ENCODE measurements at regions not wholly inside any gene's neighbourhood (a gene's known extent, or its start where the extent isn't known, plus 50 kb on each side); places are given as distances from the start of the nearest gene placed in this dataset.

GRCh38 chr6:93828553-93828952, 409.2 kb upstream of the EPHA7 start:
- Histone ChIP-seq H2AFZ (ENCODE audit: insufficient read depth, low read depth, low read length, poor library complexity, severe bottlenecking) (no peak overlapping the region), H3K9me3 (ENCODE audit: control extremely low read depth in 1 of 3, control insufficient read depth in 2 of 3, insufficient read depth in 1 of 3, low read length in 2 of 3) (peaks cover 0 to 4% (median 0%) of the 10 kb centered on the region in 3 donors), H3K9ac (ENCODE audit: low read length) (no peak overlapping the region), H3K4me3 (ENCODE audit: control extremely low read depth in 1 of 5, extremely low read depth in 1 of 5, insufficient read depth in 1 of 5, low read depth in 2 of 5, low read length in 4 of 5) (no peak overlapping the region), H3K36me3 (replicated peaks in 1 of 2; ENCODE audit: control extremely low read depth in 1 of 2, control insufficient read depth in 1 of 2, extremely low read depth in 1 of 2, insufficient read depth in 2 of 2, low read length in 1 of 2) (no peaks in the 10 kb centered on the region), H3K27ac (ENCODE audit: low read length in 2 of 2) (no peak overlapping the region), H3K27me3 (replicated peaks in 1 of 4; ENCODE audit: control extremely low read depth in 1 of 4, control insufficient read depth in 3 of 4, insufficient read depth in 4 of 4, low read length in 3 of 4) (no peaks in the 10 kb centered on the region), H3K4me2 (replicated peaks; ENCODE audit: low read depth, low read length, poor library complexity, severe bottlenecking) (no peak overlapping the region), H4K20me1 (ENCODE audit: control insufficient read depth, insufficient read depth, low read length, poor library complexity, severe bottlenecking) (no peaks in the 10 kb centered on the region), H3K4me1 (ENCODE audit: control insufficient read depth in 2 of 2, insufficient read depth in 2 of 2, low read length in 2 of 2) (no peaks in the 10 kb centered on the region), H3K79me2 (ENCODE audit: control insufficient read depth, insufficient read depth, low read length) (no peaks in the 10 kb centered on the region)
- no peaks in the 10 kb centered on the region for H3K4me1 Mint-ChIP-seq
- POLR2A ChIA-PET = no interaction called here
- H3K27me3 Mint-ChIP-seq = no peaks in the 10 kb centered on the region
- DNase-seq (no peak), ATAC-seq (ENCODE audit: low read depth) (no peak)
- H3K27ac Mint-ChIP-seq = no peak overlapping the region
- TF ChIP-seq EZH2 (IDR thresholded peaks at IDR 0.05; ENCODE audit: borderline replicate concordance, insufficient read depth, low read depth, low read length, poor library complexity, severe bottlenecking) = no peak
- TF ChIP-seq CTCF (IDR thresholded peaks at IDR 0.05) = no peak
- intact Hi-C loops (cut with micrococcal nuclease) = no loop called here
- no peak overlapping the region for H3K4me3 Mint-ChIP-seq
- no CpG with 5 or more reads among the region's 2 CpGs for WGBS (ENCODE audit: insufficient coverage)
- CTCF ChIA-PET = no interaction called here
- no peaks in the 10 kb centered on the region for H3K9me3 Mint-ChIP-seq (ENCODE audit: insufficient read depth)

GRCh38 chr6:93827728-93828127, 408.4 kb upstream of the EPHA7 start:
- no peak for TF ChIP-seq EZH2 (IDR thresholded peaks at IDR 0.05; ENCODE audit: borderline replicate concordance, insufficient read depth, low read depth, low read length, poor library complexity, severe bottlenecking)
- TF ChIP-seq CTCF (IDR thresholded peaks at IDR 0.05) = no peak
- ATAC-seq (ENCODE audit: low read depth) (no peak), DNase-seq (no peak)
- Histone ChIP-seq H3K9me3 (ENCODE audit: control extremely low read depth in 1 of 3, control insufficient read depth in 2 of 3, insufficient read depth in 1 of 3, low read length in 2 of 3) (peaks cover 0 to 4% (median 0%) of the 10 kb centered on the region in 3 donors), H3K9ac (ENCODE audit: low read length) (no peak overlapping the region), H4K20me1 (ENCODE audit: control insufficient read depth, insufficient read depth, low read length, poor library complexity, severe bottlenecking) (no peaks in the 10 kb centered on the region), H3K27me3 (replicated peaks in 1 of 4; ENCODE audit: control extremely low read depth in 1 of 4, control insufficient read depth in 3 of 4, insufficient read depth in 4 of 4, low read length in 3 of 4) (no peaks in the 10 kb centered on the region), H3K27ac (ENCODE audit: low read length in 2 of 2) (no peak overlapping the region), H3K4me3 (ENCODE audit: control extremely low read depth in 1 of 5, extremely low read depth in 1 of 5, insufficient read depth in 1 of 5, low read depth in 2 of 5, low read length in 4 of 5) (no peak overlapping the region), H3K4me1 (ENCODE audit: control insufficient read depth in 2 of 2, insufficient read depth in 2 of 2, low read length in 2 of 2) (no peaks in the 10 kb centered on the region), H3K4me2 (replicated peaks; ENCODE audit: low read depth, low read length, poor library complexity, severe bottlenecking) (no peak overlapping the region), H3K36me3 (replicated peaks in 1 of 2; ENCODE audit: control extremely low read depth in 1 of 2, control insufficient read depth in 1 of 2, extremely low read depth in 1 of 2, insufficient read depth in 2 of 2, low read length in 1 of 2) (no peaks in the 10 kb centered on the region), H3K79me2 (ENCODE audit: control insufficient read depth, insufficient read depth, low read length) (no peaks in the 10 kb centered on the region), H2AFZ (ENCODE audit: insufficient read depth, low read depth, low read length, poor library complexity, severe bottlenecking) (no peak overlapping the region)
- Mint-ChIP-seq H3K9me3 (ENCODE audit: insufficient read depth) (no peaks in the 10 kb centered on the region), H3K27me3 (no peaks in the 10 kb centered on the region), H3K4me1 (no peaks in the 10 kb centered on the region), H3K27ac (no peak overlapping the region), H3K4me3 (no peak overlapping the region)
- intact Hi-C loops (cut with micrococcal nuclease) = no loop called here
- WGBS (ENCODE audit: insufficient coverage) = 100% methylated on average over 1 of the region's 1 CpG
- ChIA-PET POLR2A (no interaction called here), CTCF (no interaction called here)

All from B cell (primary cell).